ENCODE measurements at regions not wholly inside any gene's neighbourhood (a gene's known extent, or its start where the extent isn't known, plus 50 kb on each side); places are given as distances from the start of the nearest gene placed in this dataset.

- no peak for TF ChIP-seq CTCF (IDR thresholded peaks at IDR 0.05)
- no peak for TF ChIP-seq ZFX (IDR thresholded peaks at IDR 0.05; ENCODE audit: borderline replicate concordance)
- H3K27ac ChIP-seq: no peak overlapping the region
Observed at GRCh38 chr7:24378871-24379616, 95.1 kb downstream of the NPY start.

- peak; percentile 81 for TF ChIP-seq CTCF (IDR thresholded peaks at IDR 0.05)
- no peak for TF ChIP-seq ZFX (IDR thresholded peaks at IDR 0.05; ENCODE audit: borderline replicate concordance)
- H3K27ac ChIP-seq: no peak overlapping the region
Observed at GRCh38 chr7:24381894-24382505, 98.0 kb downstream of the NPY start.

GRCh38 chr7:24383055-24383454 lies 99.1 kb downstream of the NPY start:
- no peak for TF ChIP-seq CTCF (IDR thresholded peaks at IDR 0.05)
- TF ChIP-seq ZFX (IDR thresholded peaks at IDR 0.05; ENCODE audit: borderline replicate concordance): no peak

GRCh38 chr7:24384362-24385030 lies 100.5 kb downstream of the NPY start:
- TF ChIP-seq ZFX (IDR thresholded peaks at IDR 0.05; ENCODE audit: borderline replicate concordance) (no peak), CTCF (IDR thresholded peaks at IDR 0.05) (no peak)

More at GRCh38 chr7:24383055-24383454, 99.1 kb downstream of the NPY start:
- H3K27ac ChIP-seq: no peak overlapping the region

GRCh38 chr7:24388212-24388611 lies 104.2 kb downstream of the NPY start:
- no peak for TF ChIP-seq CTCF (IDR thresholded peaks at IDR 0.05)
- no peak for TF ChIP-seq ZFX (IDR thresholded peaks at IDR 0.05; ENCODE audit: borderline replicate concordance)
- H3K27ac ChIP-seq: no peak overlapping the region

More at GRCh38 chr7:24384362-24385030, 100.5 kb downstream of the NPY start:
- no peak overlapping the region for H3K27ac ChIP-seq

GRCh38 chr7:24390376-24391157 lies 106.6 kb downstream of the NPY start:
- no peak overlapping the region for H3K27ac ChIP-seq
- TF ChIP-seq ZFX (IDR thresholded peaks at IDR 0.05; ENCODE audit: borderline replicate concordance): no peak
- TF ChIP-seq CTCF (IDR thresholded peaks at IDR 0.05): no peak

All from 22Rv1 (cell line).